SIG-M5 treated with dmso at 0.1 percent for 504 hours (cell line): ENCODE measurements at regions not wholly inside any gene's neighbourhood (a gene's known extent, or its start where the extent isn't known, plus 50 kb on each side); places are given as distances from the start of the nearest gene placed in this dataset.
"Not testable (repeated sequence)": the region's sequence is repeated elsewhere in the genome, so short reads cannot be mapped to it uniquely, and the experiment has no call there.

ENCODE experiments used
- DNase-seq: peaks from one replicate; lab custom pipeline; 2025; ENCODE audit not compliant: unreplicated experiment; lab: John Stamatoyannopoulos, UW

GRCh38 chr9:104980039-104980654, 52.2 kb upstream of the ABCA1 start:
- no peak for DNase-seq

DNA sequence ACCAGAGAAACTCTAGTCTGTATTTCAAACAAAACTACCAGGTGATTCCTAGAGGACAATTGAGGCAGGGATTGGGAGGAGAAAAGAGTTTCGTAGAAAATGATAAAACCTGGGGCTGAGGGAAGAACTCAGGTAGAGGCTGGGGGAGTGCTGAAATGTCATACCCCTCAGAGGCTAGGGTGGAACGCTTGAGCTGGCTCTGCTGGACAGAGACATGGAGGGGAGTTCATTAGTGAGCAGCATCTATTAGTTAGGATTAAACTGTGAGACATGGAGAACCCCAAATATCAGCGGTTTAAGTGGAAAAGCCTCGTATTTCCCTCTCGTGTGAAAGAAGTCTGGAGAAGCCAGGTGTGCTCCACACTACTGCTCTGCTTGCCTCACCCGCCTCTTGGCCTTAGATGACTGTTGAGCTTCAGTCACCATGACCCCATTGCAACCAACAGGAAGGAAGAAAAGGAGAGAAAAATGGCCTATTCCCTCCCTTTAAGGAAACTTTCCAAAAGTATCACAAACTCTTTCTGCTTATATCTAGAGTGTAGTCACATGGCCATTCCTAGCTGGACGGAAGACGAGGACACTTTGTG, 53.7 kb upstream of the ABCA1 start:
- DNase-seq, result no peak

GRCh38 chr9:104982543-104982942, 54.6 kb upstream of the ABCA1 start:
- no peak for DNase-seq

DNA sequence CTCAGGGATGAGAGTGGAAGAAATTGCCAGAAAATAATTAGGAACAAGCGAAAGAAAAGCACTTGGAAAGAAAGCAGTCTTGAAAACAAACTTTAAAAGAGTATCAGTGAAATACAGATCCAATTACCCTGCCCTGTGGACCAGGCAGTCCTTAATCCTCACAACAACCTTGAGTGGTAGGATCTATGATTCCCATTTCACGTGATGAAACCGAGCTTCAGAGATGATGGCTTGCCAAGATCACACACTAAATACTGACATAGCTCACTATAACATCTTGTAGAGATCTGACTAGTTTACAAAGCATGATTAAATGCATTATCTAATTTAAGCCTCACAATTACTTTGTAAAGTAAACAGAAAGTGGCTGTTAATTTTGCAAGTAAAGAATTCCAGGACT, 55.5 kb upstream of the ABCA1 start:
- no peak for DNase-seq

DNA sequence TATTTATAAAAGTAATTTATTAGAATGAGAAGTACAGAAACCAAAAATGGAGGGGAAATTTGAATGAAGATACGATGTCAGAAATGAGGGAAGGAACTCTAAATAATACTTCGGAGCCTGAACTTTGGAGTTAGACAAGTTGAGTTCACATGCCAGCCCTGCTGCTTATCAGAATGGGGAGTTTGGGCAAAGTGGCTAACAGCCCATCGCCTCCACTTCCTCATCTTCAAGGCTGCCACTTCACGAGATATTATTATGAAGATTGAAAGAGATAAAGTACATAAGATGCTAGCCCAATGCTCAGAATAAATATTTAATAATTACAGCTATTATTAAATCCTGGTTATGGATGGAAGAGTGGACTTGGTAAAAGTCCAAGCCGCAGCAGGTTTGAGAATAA, 56.2 kb upstream of the ABCA1 start:
- no peak for DNase-seq

- no peak for DNase-seq
Measured at GRCh38 chr9:104984542-104984941, 56.6 kb upstream of the ABCA1 start.

GRCh38 chr9:104984948-104985347, 57.0 kb upstream of the ABCA1 start:
- DNase-seq, result no peak

- DNase-seq, result no peak
Measured at GRCh38 chr9:104986096-104986495, 58.1 kb upstream of the ABCA1 start.

- DNase-seq, result no peak
Measured at GRCh38 chr9:104987743-104988142, 59.8 kb upstream of the ABCA1 start.

- DNase-seq, result no peak
Measured at GRCh38 chr9:104988539-104988938, 60.6 kb upstream of the ABCA1 start.

GRCh38 chr9:104991144-104991953, 63.4 kb upstream of the ABCA1 start:
- DNase-seq, result peak; percentile 94

GRCh38 chr9:104992659-104993058, 64.7 kb upstream of the ABCA1 start:
- no peak for DNase-seq

DNA sequence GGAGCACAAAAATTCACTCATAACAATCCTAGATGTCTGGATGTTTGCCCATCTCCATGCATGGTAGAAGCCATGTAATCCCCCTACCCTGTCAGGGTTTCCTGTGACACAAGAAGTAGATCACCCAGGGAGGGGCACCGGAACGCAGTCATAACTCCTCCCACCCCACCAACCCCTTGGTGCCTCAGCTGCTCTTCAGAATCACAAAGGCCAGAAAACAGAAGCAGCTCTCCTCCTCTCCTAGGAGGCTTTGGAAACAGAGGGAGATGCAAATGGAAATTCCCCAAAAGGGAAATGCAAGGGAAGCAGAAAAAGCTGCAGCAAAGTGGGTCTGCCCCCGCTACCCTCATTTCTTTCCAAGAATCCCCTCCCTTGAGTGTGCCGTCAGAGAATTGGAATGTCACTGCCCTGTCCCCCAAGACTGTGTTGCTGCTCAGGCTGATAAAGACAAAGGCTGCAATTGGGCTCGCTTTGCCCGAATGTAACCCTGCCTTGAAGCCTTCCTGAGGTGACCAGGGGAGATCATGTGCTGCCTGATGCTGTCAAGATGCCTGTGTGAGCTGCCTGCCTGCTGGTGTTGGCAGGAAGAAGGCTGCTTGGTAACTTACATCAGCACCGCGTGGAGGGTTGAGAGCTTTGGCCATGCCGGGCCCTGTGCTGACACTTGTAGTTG, 65.5 kb upstream of the ABCA1 start:
- DNase-seq, result peak; percentile 76

- no peak for DNase-seq
Measured at GRCh38 chr9:104997536-104997935, 69.6 kb upstream of the ABCA1 start.

DNA sequence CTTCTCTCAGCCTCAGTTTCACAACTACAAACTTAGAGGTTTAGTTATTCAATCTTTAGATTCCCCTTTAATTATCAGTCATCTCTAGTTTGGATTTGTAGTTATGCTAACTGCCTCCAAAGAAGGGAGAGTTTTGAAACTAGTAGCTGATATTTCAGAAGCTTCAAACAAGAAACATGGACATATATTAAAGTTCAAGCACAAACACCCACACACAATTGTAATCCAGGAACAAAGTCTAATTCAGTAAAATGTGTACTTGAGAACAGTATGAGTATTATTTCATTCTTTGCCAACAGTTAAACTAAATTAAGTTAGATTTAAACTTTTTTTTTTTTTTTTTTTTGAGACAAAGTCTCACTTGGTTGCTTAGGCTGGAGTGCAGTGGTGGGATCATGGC, 71.2 kb upstream of the ABCA1 start:
- no peak for DNase-seq

DNA sequence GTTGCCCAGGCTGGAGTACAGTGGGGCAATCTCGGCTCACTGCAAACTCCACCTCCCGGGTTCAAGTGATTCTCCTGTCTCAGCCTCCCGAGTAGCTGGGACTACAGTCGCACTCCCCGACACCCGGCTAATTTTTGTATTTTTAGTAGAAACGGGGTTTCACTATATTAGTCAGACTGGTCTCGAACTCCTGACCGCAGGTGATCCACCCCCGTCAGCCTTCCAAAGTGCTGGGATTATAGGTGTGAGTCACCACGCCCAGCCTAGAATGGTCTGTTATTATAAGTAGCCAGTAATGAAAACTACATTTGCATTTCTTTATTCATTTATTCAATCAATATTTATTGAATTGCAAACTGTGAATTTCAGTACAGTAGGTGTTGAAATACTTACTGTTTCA, 72.6 kb upstream of the ABCA1 start:
- DNase-seq, result not testable (repeated sequence)

DNA sequence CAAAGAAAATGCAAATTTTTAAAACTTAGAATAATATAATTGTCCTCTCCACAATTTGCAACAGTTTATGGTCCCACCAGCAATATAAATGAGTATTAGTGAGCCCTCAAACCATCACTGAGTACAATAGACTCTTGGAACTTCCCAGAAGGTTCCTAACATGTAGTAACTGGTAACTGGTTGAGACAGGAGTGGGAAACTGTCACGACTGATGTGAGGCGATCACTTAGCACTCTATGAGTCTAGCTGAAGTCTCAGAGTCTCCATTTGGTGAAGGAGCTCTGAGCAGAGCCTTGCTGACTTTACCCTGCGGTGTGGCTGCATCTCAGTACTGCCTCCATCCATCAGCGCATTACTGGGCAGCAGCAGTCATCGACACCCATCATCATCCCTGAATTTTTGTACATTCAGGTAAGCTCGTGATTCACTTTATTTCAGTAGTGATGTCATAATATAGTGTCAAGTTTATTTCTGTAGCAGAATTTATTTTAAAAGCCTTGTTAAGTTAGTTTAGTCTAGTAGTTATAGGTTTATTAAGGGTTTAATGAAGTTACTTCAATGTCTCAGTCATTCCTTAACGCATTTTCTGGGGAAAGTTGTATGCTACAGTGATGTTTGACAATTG, 76.6 kb upstream of the ABCA1 start:
- DNase-seq, result no peak

- DNase-seq, result no peak
Measured at GRCh38 chr9:105005186-105005585, 77.2 kb upstream of the ABCA1 start.

DNA sequence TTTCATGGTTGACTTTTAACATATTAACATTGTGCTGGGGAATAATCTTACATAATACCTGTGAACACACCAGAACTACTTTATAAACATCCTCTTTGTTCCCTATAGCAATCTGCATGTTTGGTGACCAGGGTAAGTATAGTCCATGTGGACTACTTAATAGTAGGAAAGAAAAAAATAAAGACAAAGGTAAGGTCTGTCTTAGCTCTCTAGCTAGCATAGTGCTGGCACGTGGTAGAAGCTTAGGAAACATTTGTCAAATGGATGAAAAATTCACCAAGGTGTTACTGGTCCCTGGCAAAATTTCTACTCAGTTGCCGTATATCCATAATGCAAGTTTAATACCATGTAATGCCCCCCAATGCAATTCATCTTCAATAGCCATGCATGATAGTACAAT, 78.6 kb upstream of the ABCA1 start:
- no peak for DNase-seq

DNA sequence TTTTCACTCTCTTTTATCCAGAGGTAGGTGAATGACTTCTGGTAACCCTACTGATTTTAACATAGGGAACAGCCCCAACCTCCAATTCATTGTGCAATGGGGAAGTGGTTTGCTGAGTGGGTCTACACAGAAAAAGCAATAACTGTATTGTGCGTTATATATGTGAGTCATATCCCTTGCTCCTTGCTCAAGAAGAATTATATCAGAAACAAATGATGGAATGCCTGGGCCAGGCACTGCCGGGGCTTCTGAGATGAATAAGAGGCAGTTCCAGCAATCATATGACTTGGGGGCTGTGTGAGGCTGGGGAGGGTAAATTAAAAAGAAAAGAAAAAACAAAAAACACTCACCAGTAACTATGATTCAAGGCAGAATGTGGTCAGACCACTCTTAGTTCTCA, 79.2 kb upstream of the ABCA1 start:
- DNase-seq, result peak; percentile 95

GRCh38 chr9:105010089-105010488, 82.1 kb upstream of the ABCA1 start:
- DNase-seq, result not testable (repeated sequence)
